Skeletal muscle satellite cell (primary cell): ENCODE measurements at regions not wholly inside any gene's neighbourhood (a gene's known extent, or its start where the extent isn't known, plus 50 kb on each side); places are given as distances from the start of the nearest gene placed in this dataset.

ENCODE experiments used
- H3K27me3 ChIP-seq: 2 replicates; pipeline ENCODE4 v1.7.0; 2013; ENCODE audit warnings: low read length; ENCODE audit not compliant: control insufficient read depth, insufficient read depth
- H3K36me3 ChIP-seq: 2 replicates; pipeline ENCODE4 v1.7.0; 2013; ENCODE audit warnings: mild to moderate bottlenecking, control low read depth, low read length; ENCODE audit not compliant: insufficient read depth
- H3K4me1 ChIP-seq: 2 replicates; pipeline ENCODE4 v1.7.0; 2013; ENCODE audit warnings: low read length; ENCODE audit not compliant: control insufficient read depth, insufficient read depth
- H3K4me2 ChIP-seq: 2 replicates; pipeline ENCODE4 v1.7.0; 2013; ENCODE audit warnings: mild to moderate bottlenecking, low read length
- H3K4me3 ChIP-seq: 2 replicates; pipeline ENCODE4 v1.7.0; 2013; ENCODE audit warnings: low read length
- H3K9ac ChIP-seq: 2 replicates; pipeline ENCODE4 v1.7.0; 2013; ENCODE audit warnings: mild to moderate bottlenecking, low read depth, low read length, moderate library complexity
- H3K9me3 ChIP-seq: replicated peaks from 2 replicates; pipeline ENCODE4 v1.7.0; 2013; ENCODE audit warnings: mild to moderate bottlenecking, control low read depth, low read length

- Histone ChIP-seq H3K27me3 (no peaks in the 10 kb centered on the region), H3K4me2 (no peak overlapping the region), H3K4me3 (no peak overlapping the region), H3K9me3 (no peaks in the 10 kb centered on the region), H3K4me1 (peaks cover 4% of the 10 kb centered on the region), H3K36me3 (no peaks in the 10 kb centered on the region), H3K9ac (no peak overlapping the region)
Measured at GRCh38 chr10:30793093-30793492, 163.5 kb upstream of the LYZL2 start.

- Histone ChIP-seq H3K4me3 (no peak overlapping the region), H3K36me3 (no peaks in the 10 kb centered on the region), H3K9ac (no peak overlapping the region), H3K4me2 (no peak overlapping the region), H3K27me3 (no peaks in the 10 kb centered on the region), H3K4me1 (peaks cover 4% of the 10 kb centered on the region), H3K9me3 (no peaks in the 10 kb centered on the region)
Measured at GRCh38 chr10:30792025-30792424, 162.5 kb upstream of the LYZL2 start.

GRCh38 chr10:30791197-30791611 lies 161.7 kb upstream of the LYZL2 start:
- Histone ChIP-seq H3K9me3 (no peaks in the 10 kb centered on the region), H3K4me2 (no peak overlapping the region), H3K27me3 (no peaks in the 10 kb centered on the region), H3K36me3 (no peaks in the 10 kb centered on the region), H3K4me1 (peaks cover 5% of the 10 kb centered on the region), H3K9ac (no peak overlapping the region), H3K4me3 (no peak overlapping the region)

GRCh38 chr10:30789806-30790205 lies 160.3 kb upstream of the LYZL2 start:
- no peak overlapping the region for H3K9ac ChIP-seq
- peaks cover 19% of the 10 kb centered on the region for H3K4me1 ChIP-seq
- H3K4me2 ChIP-seq: no peak overlapping the region

GRCh38 chr10:30788307-30788706 lies 158.8 kb upstream of the LYZL2 start:
- Histone ChIP-seq H3K9ac (no peak overlapping the region), H3K9me3 (no peaks in the 10 kb centered on the region), H3K4me3 (no peak overlapping the region), H3K27me3 (no peaks in the 10 kb centered on the region), H3K36me3 (no peaks in the 10 kb centered on the region), H3K4me2 (no peak overlapping the region), H3K4me1 (peaks cover 29% of the 10 kb centered on the region)

More at GRCh38 chr10:30789806-30790205, 160.3 kb upstream of the LYZL2 start:
- Histone ChIP-seq H3K9me3 (no peaks in the 10 kb centered on the region), H3K4me3 (no peak overlapping the region), H3K36me3 (no peaks in the 10 kb centered on the region), H3K27me3 (no peaks in the 10 kb centered on the region)

GRCh38 chr10:30786906-30787305 lies 157.4 kb upstream of the LYZL2 start:
- no peaks in the 10 kb centered on the region for H3K36me3 ChIP-seq
- H3K4me3 ChIP-seq: no peak overlapping the region
- peaks cover 43% of the 10 kb centered on the region for H3K4me1 ChIP-seq
- no peak overlapping the region for H3K9ac ChIP-seq
- no peaks in the 10 kb centered on the region for H3K27me3 ChIP-seq
- H3K4me2 ChIP-seq: no peak overlapping the region
- H3K9me3 ChIP-seq: no peaks in the 10 kb centered on the region

GRCh38 chr10:30786131-30786530 lies 156.6 kb upstream of the LYZL2 start:
- H3K9ac ChIP-seq: peak overlapping the region; percentile 92
- H3K4me2 ChIP-seq: peak overlapping the region; percentile 9
- H3K36me3 ChIP-seq: no peaks in the 10 kb centered on the region
- H3K27me3 ChIP-seq: no peaks in the 10 kb centered on the region
- no peaks in the 10 kb centered on the region for H3K9me3 ChIP-seq
- no peak overlapping the region for H3K4me3 ChIP-seq
- H3K4me1 ChIP-seq: peaks cover 46% of the 10 kb centered on the region

- Histone ChIP-seq H3K27me3 (no peaks in the 10 kb centered on the region), H3K4me2 (peak overlapping the region; percentile 94), H3K4me3 (peak overlapping the region; percentile 73), H3K9me3 (no peaks in the 10 kb centered on the region), H3K4me1 (peaks cover 46% of the 10 kb centered on the region), H3K36me3 (no peaks in the 10 kb centered on the region), H3K9ac (peak overlapping the region; percentile 92)
Measured at GRCh38 chr10:30784897-30785605, 155.5 kb upstream of the LYZL2 start.

- no peaks in the 10 kb centered on the region for H3K36me3 ChIP-seq
- H3K4me2 ChIP-seq: peak overlapping the region; percentile 94
- peak overlapping the region; percentile 92 for H3K9ac ChIP-seq
- H3K27me3 ChIP-seq: no peaks in the 10 kb centered on the region
- H3K9me3 ChIP-seq: no peaks in the 10 kb centered on the region
- H3K4me1 ChIP-seq: peaks cover 46% of the 10 kb centered on the region
- H3K4me3 ChIP-seq: peak overlapping the region; percentile 73
Measured at GRCh38 chr10:30784524-30784896, 155.0 kb upstream of the LYZL2 start.

- Histone ChIP-seq H3K36me3 (no peaks in the 10 kb centered on the region), H3K27me3 (no peaks in the 10 kb centered on the region), H3K9ac (peak overlapping the region; percentile 92), H3K4me3 (peak overlapping the region; percentile 73), H3K9me3 (no peaks in the 10 kb centered on the region), H3K4me2 (peak overlapping the region; percentile 94), H3K4me1 (peaks cover 46% of the 10 kb centered on the region)
Measured at GRCh38 chr10:30783939-30784501, 154.5 kb upstream of the LYZL2 start.

GRCh38 chr10:30782537-30783461 lies 153.2 kb upstream of the LYZL2 start:
- Histone ChIP-seq H3K9ac (peak overlapping the region; percentile 92), H3K4me2 (peak overlapping the region; percentile 94), H3K36me3 (no peaks in the 10 kb centered on the region), H3K9me3 (no peaks in the 10 kb centered on the region), H3K4me3 (peak overlapping the region; percentile 9), H3K27me3 (no peaks in the 10 kb centered on the region), H3K4me1 (peaks cover 42% of the 10 kb centered on the region)
